GM21786 (cell line): ENCODE measurements at regions not wholly inside any gene's neighbourhood (a gene's known extent, or its start where the extent isn't known, plus 50 kb on each side); places are given as distances from the start of the nearest gene placed in this dataset.
"Not testable (repeated sequence)": the region's sequence is repeated elsewhere in the genome, so short reads cannot be mapped to it uniquely, and the experiment has no call there.

Experiments
- ATAC-seq: cut with Tn5 transposase; IDR thresholded peaks from one replicate; pipeline ENCODE4 v1.9.1; 2021; ENCODE audit not compliant: unreplicated experiment

- peak; percentile 71 for ATAC-seq
These were observed 326.4 kb downstream of the DCHS2 start for GRCh38 chr4:154164931-154165839.

GRCh38 chr4:154160519-154161301, 330.9 kb downstream of the DCHS2 start:
- ATAC-seq = no peak

- ATAC-seq = no peak
These were observed 333.0 kb downstream of the DCHS2 start for GRCh38 chr4:154158361-154159155.

DNA sequence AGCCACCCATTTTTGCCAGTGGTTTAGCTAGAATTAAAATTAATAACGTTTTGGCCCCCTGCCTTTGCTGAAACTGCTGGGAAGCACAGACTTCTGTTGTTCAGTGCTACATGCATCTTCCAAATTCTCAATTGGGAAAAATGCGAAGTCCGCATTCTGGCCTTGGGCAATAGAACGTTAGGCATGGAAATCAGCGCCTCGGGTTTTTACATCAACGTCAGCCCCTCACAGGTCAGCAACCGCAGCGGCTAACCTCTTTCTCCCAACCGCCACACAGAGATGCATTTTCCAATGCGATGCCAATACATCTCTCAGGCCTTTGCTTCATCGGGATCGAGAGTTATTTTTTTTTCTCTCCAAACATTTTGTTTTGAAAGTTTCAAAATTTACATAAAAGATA, 339.1 kb downstream of the DCHS2 start:
- ATAC-seq = no peak

DNA sequence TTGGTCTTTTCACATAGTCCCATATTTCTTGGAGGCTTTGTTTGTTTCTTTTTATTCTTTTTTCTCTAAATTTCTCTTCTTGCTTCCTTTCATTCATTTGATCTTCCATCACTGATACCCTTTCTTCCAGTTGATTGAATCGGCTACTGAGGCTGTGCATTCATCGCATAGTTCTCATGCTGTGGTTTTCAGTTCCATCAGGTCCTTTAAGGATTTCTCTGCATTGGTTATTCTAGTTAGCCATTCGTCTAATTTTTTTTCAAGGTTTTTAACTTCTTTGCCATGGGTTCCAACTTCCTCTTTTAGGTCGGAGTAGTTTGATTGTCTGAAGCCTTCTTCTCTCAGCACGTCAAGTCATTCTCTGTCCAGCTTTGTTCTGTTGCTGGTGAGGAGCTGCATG, 342.4 kb downstream of the DCHS2 start:
- not testable (repeated sequence) for ATAC-seq

DNA sequence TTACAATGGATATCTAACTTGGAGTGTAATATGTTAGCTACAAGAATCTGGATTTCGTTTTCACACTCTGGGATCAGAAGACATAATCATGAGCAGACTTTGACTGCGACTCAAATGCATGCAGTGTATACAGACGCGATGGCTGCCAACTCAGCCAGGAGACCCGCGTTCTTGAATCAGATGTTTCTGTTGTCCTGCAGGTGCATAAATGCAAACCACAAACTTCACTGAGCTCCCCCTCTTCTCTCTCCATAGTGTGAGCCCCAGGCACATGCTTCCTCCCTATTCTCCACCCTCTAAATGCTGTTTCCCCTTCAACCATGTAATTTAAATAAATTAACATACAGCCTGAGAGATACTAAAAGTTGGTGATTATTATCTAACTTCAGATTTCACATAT, 347.9 kb downstream of the DCHS2 start:
- no peak for ATAC-seq

DNA sequence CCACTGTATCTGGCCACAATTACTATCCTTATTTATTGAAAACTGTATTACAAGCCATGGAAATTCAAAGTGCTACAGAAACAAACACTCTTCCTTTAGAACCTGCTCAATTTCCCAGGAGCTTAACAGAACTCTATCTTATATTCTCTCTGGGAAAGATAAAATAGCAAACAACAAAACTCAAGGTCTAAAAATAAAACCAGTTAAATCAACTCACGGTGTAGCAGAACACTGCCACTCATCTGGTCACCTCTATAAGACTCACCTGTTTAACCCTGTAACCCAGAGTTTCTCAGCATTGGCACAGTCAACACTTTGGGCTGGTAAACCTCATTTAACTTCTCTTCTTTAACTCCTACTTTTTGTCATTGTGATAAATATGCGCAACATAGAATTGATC, 348.9 kb downstream of the DCHS2 start:
- no peak for ATAC-seq

DNA sequence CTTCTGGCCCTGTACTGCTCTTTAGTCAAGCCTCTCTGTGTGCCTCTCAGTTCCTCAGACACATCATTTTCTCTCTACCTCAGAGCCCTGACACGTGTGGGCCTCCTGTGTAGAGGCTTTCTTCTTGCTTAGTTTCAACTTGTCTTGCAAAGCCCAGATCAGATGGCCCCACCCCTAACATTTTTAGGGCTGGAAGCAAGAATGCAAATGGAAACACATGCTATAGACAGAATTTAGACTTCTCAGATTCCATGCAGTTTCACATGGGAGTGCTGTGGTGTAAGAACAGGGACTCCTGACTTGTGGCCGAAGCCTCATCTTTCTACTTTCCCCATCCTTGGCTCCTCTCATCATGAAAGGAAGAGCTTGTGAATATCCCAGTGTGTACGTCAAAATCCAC, 350.7 kb downstream of the DCHS2 start:
- ATAC-seq = no peak

DNA sequence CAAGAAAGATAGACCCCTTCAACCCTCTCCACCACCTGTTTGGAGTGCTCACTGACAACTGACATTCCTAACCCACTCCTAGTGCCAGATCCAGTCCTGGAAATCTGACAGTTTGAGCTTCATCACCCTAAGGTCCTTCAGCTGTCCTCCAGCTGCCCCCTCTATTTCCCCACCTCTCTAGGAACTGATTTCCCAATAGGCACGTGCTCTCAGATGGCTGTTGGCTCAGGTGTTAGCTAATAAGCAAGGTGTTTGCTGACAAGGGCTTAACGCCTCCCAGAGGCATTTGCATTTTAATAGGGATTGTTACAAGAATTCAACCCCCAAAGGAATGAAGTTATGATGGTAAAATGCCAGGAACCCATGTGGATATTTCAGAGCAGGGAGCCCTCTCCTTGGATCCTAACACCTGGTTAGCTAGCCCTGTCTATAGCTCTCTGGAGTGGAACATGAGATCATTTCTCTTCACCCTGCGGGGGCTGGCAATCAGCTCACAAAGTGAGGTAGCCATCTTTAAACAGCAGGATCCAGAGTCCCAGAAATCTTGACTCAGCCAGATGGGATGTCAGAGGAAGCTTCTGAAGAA, 348.5 kb upstream of the SFRP2 start:
- no peak for ATAC-seq

- no peak for ATAC-seq
These were observed 346.7 kb upstream of the SFRP2 start for GRCh38 chr4:154135576-154135975.

- no peak for ATAC-seq
These were observed 343.5 kb upstream of the SFRP2 start for GRCh38 chr4:154132406-154132805.

- no peak for ATAC-seq
These were observed 337.4 kb upstream of the SFRP2 start for GRCh38 chr4:154126276-154126675.

GRCh38 chr4:154125340-154125739, 336.5 kb upstream of the SFRP2 start:
- ATAC-seq = no peak

- ATAC-seq = no peak
These were observed 335.8 kb upstream of the SFRP2 start for GRCh38 chr4:154124539-154125255.

- ATAC-seq = no peak
These were observed 335.0 kb upstream of the SFRP2 start for GRCh38 chr4:154123897-154124296.

- no peak for ATAC-seq
These were observed 331.9 kb upstream of the SFRP2 start for GRCh38 chr4:154120690-154121345.

- no peak for ATAC-seq
These were observed 331.3 kb upstream of the SFRP2 start for GRCh38 chr4:154120006-154120676.

- no peak for ATAC-seq
These were observed 330.4 kb upstream of the SFRP2 start for GRCh38 chr4:154119317-154119716.

GRCh38 chr4:154117726-154118125, 328.8 kb upstream of the SFRP2 start:
- ATAC-seq = not testable (repeated sequence)
